ENCODE measurements at regions not wholly inside any gene's neighbourhood (a gene's known extent, or its start where the extent isn't known, plus 50 kb on each side); places are given as distances from the start of the nearest gene placed in this dataset.
"Not testable (repeated sequence)": the region's sequence is repeated elsewhere in the genome, so short reads cannot be mapped to it uniquely, and the experiment has no call there.

GRCh38 chr7:25456467-25457171 is 228.3 kb upstream of the NPVF start:
- no peak for DNase-seq

- DNase-seq, result no peak
These were observed 230.8 kb upstream of the NPVF start for GRCh38 chr7:25459057-25459456.

GRCh38 chr7:25460433-25460832 is 232.1 kb upstream of the NPVF start:
- no peak for DNase-seq

GRCh38 chr7:25469669-25470068 is 241.4 kb upstream of the NPVF start:
- no peak for DNase-seq

GRCh38 chr7:25476863-25477499 is 248.7 kb upstream of the NPVF start:
- DNase-seq, result no peak

- not testable (repeated sequence) for DNase-seq
These were observed 249.9 kb upstream of the NPVF start for GRCh38 chr7:25478221-25478620.

GRCh38 chr7:25478925-25479324 is 250.6 kb upstream of the NPVF start:
- DNase-seq, result no peak

GRCh38 chr7:25481891-25482290 is 253.6 kb upstream of the NPVF start:
- no peak for DNase-seq

- DNase-seq, result no peak
These were observed 254.3 kb upstream of the NPVF start for GRCh38 chr7:25482631-25483030.

GRCh38 chr7:25485026-25485425 is 256.7 kb upstream of the NPVF start:
- DNase-seq, result no peak

- no peak for DNase-seq
These were observed 258.4 kb upstream of the NPVF start for GRCh38 chr7:25486656-25487055.

- DNase-seq, result no peak
These were observed 265.6 kb upstream of the NPVF start for GRCh38 chr7:25493805-25494366.

GRCh38 chr7:25494896-25495295 is 266.6 kb upstream of the NPVF start:
- no peak for DNase-seq

- DNase-seq, result no peak
These were observed 267.3 kb upstream of the NPVF start for GRCh38 chr7:25495342-25496250.

- DNase-seq, result peak; percentile 8
These were observed 268.4 kb upstream of the NPVF start for GRCh38 chr7:25496476-25497368.

GRCh38 chr7:25500393-25500921 is 272.2 kb upstream of the NPVF start:
- DNase-seq, result no peak

- DNase-seq, result no peak
These were observed 275.0 kb upstream of the NPVF start for GRCh38 chr7:25503306-25503705.

- DNase-seq, result no peak
These were observed 283.9 kb upstream of the NPVF start for GRCh38 chr7:25512061-25512687.

- DNase-seq, result no peak
These were observed 287.5 kb upstream of the NPVF start for GRCh38 chr7:25515633-25516275.

- no peak for DNase-seq
These were observed 289.6 kb upstream of the NPVF start for GRCh38 chr7:25517906-25518305.

GRCh38 chr7:25520017-25520416 is 291.7 kb upstream of the NPVF start:
- DNase-seq, result no peak
